ENCODE measurements at regions not wholly inside any gene's neighbourhood (a gene's known extent, or its start where the extent isn't known, plus 50 kb on each side); places are given as distances from the start of the nearest gene placed in this dataset.

DNA sequence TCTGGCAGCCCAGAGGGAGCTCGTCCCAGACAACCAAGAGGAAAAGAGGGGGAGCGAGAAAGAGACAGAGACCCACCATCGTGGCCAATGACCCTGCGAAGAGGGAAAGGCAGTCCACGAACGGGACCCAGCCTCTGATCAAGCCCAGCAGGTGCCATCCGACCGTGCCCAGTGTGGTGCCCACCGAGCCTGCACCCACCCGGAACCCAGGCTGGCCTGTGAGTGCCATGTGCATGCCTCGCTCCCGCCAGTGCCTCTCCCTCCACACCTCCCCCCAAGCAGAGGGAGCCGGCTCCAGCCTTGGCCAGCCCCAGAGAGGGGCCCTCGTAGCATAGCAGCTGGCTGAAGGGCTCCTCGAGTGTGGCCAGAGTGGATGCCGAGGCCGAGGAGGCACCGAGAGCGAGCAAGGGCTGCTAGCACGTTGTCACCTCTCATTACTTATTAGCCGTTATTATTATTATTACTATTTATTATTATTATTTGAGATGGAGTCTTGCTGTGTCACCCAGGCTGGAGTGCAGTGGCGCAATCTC lies 130.7 kb upstream of the CHRM3 start:
- H3K9me1 ChIP-seq (replicated peaks; ENCODE audit: control insufficient read depth, extremely low read depth, insufficient read depth, low read length), result no peaks in the 10 kb centered on the region
- H3K4me2 ChIP-seq (ENCODE audit: insufficient read depth, low read length), result no peak overlapping the region
- no peak overlapping the region for H2AFZ ChIP-seq (ENCODE audit: low read depth, low read length)
- H3K9ac ChIP-seq (replicated peaks; ENCODE audit: extremely low read depth, insufficient read depth, low read length), result no peak overlapping the region
- TF ChIP-seq JUN (IDR thresholded peaks at IDR 0.05; ENCODE audit: borderline replicate concordance, insufficient read depth, insufficient read length, low read depth) (no peak), MYC (IDR thresholded peaks at IDR 0.05; ENCODE audit: low read depth, low read length) (no peak), POLR2A (IDR thresholded peaks at IDR 0.05; ENCODE audit: low read depth, low read length) (no peak), POLR2AphosphoS5 (IDR thresholded peaks at IDR 0.05; ENCODE audit: insufficient read depth, low read depth, low read length) (no peak), EZH2 (IDR thresholded peaks at IDR 0.05; ENCODE audit: borderline replicate concordance, low read depth, low read length, severe bottlenecking) (no peak), GATA2 (IDR thresholded peaks at IDR 0.05; ENCODE audit: insufficient read depth, insufficient read length, low read depth, low read length) (no peak), FOS (IDR thresholded peaks at IDR 0.05; ENCODE audit: borderline replicate concordance, insufficient read depth, low read length) (no peak)
- TF ChIP-seq, protein P1, sequence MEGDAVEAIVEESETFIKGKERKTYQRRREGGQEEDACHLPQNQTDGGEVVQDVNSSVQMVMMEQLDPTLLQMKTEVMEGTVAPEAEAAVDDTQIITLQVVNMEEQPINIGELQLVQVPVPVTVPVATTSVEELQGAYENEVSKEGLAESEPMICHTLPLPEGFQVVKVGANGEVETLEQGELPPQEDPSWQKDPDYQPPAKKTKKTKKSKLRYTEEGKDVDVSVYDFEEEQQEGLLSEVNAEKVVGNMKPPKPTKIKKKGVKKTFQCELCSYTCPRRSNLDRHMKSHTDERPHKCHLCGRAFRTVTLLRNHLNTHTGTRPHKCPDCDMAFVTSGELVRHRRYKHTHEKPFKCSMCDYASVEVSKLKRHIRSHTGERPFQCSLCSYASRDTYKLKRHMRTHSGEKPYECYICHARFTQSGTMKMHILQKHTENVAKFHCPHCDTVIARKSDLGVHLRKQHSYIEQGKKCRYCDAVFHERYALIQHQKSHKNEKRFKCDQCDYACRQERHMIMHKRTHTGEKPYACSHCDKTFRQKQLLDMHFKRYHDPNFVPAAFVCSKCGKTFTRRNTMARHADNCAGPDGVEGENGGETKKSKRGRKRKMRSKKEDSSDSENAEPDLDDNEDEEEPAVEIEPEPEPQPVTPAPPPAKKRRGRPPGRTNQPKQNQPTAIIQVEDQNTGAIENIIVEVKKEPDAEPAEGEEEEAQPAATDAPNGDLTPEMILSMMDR (IDR thresholded peaks at IDR 0.05; ENCODE audit: extremely low read depth in 1 of 2, insufficient read depth in 1 of 2, low read depth in 1 of 2, low read length in 2 of 2), result no peak
- TF ChIP-seq, protein P2, sequence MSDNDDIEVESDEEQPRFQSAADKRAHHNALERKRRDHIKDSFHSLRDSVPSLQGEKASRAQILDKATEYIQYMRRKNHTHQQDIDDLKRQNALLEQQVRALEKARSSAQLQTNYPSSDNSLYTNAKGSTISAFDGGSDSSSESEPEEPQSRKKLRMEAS (IDR thresholded peaks at IDR 0.05; ENCODE audit: insufficient read depth, insufficient read length), result no peak
- dilution Hi-C loops (cut with MboI; ENCODE audit: extremely low pct_ligation_motif_present, low sequenced_read_pairs) (no loop called here), intact Hi-C loops (cut with micrococcal nuclease) (no loop called here)
- H3K79me2 ChIP-seq (ENCODE audit: control insufficient read depth, insufficient read depth, low read length), result no peaks in the 10 kb centered on the region
- H3K27me3 ChIP-seq (ENCODE audit: control insufficient read depth in 2 of 2, insufficient read depth in 2 of 2, low read length in 2 of 2), result no peaks in the 10 kb centered on the region
- no peak overlapping the region for H3K4me3 ChIP-seq (replicated peaks in 1 of 3; ENCODE audit: insufficient read depth in 1 of 3, low read depth in 1 of 3, low read length in 3 of 3)
- H3K9me3 ChIP-seq (replicated peaks; ENCODE audit: control insufficient read depth, insufficient read depth, low read length), result peaks cover 6% of the 10 kb centered on the region
- no peaks in the 10 kb centered on the region for H4K20me1 ChIP-seq (replicated peaks; ENCODE audit: control insufficient read depth, extremely low read depth, insufficient read depth, low read length)
- CTCF ChIA-PET, result no interaction called here
- H3K4me1 ChIP-seq (ENCODE audit: control insufficient read depth, extremely low read depth, insufficient read depth, low read length), result no peaks in the 10 kb centered on the region
- POLR2A ChIA-PET, result no interaction called here
- no peaks in the 10 kb centered on the region for H3K36me3 ChIP-seq (ENCODE audit: control insufficient read depth in 2 of 2, extremely low read depth in 1 of 2, insufficient read depth in 2 of 2, low read length in 2 of 2)
- BruUV-seq (replicated peaks), result no TSS peak
- FAIRE-seq (no peak), DNase-seq (ENCODE audit: low read depth, low spot score) (no peak)
- H3K27ac ChIP-seq (ENCODE audit: insufficient read depth, low read depth, low read length), result no peak overlapping the region

Measured in endothelial cell of umbilical vein (primary cell).